BJ (cell line): ENCODE measurements at regions not wholly inside any gene's neighbourhood (a gene's known extent, or its start where the extent isn't known, plus 50 kb on each side); places are given as distances from the start of the nearest gene placed in this dataset.

Experiments
- CTCF ChIA-PET: fragments of 350-600 bp; formaldehyde crosslinking; extraction: SDS; loops from one replicate; lab custom pipeline; 2021; ENCODE audit warnings: antibody characterized with exemption, inconsistent platforms; lab: Yijun Ruan, JAX
- POLR2A ChIA-PET: fragments of 300-600 bp; sonication (Branson Sonifier 250); formaldehyde crosslinking; extraction: SDS; loops from one replicate; lab custom pipeline; 2021; ENCODE audit warnings: antibody characterized with exemption; lab: Charles Lee
- DNase-seq: peaks from one replicate; pipeline ENCODE4 v3.0.0-alpha.2; 2011; ENCODE audit warnings: low read depth
- H3K27me3 ChIP-seq: 2 replicates; pipeline ENCODE4 v1.6.0; 2011; ENCODE audit warnings: low read length; ENCODE audit not compliant: control insufficient read depth, insufficient read depth
- H3K36me3 ChIP-seq: 2 replicates; pipeline ENCODE4 v1.5.1; 2011; ENCODE audit warnings: low read length; ENCODE audit not compliant: control insufficient read depth, insufficient read depth
- H3K4me3 ChIP-seq: 2 replicates; pipeline ENCODE4 v1.5.1; 2011; ENCODE audit warnings: low read depth, mild to moderate bottlenecking, control low read depth, low read length
- CTCF ChIP-seq: IDR thresholded peaks from 2 replicates; pipeline ENCODE4 v1.5.1; 2011; ENCODE audit warnings: low read depth, mild to moderate bottlenecking, control low read depth, inconsistent platforms, low read length, moderate library complexity; ENCODE audit not compliant: insufficient read depth

- no peak for DNase-seq
- CTCF ChIA-PET = interaction anchor here (1.5 kb wide), 1 partner anchor 42 kb away, joined by 5 read pairs; no protein-coding TSS in a partner anchor
- Histone ChIP-seq H3K4me3 (no peak overlapping the region), H3K27me3 (no peaks in the 10 kb centered on the region), H3K36me3 (no peaks in the 10 kb centered on the region)
- TF ChIP-seq CTCF = no peak
- POLR2A ChIA-PET = no interaction called here
Observed at GRCh38 chr12:13576935-13577500, 380.5 kb downstream of the EMP1 start.

GRCh38 chr12:13573698-13574321 is 377.3 kb downstream of the EMP1 start:
- Histone ChIP-seq H3K36me3 (no peaks in the 10 kb centered on the region), H3K27me3 (no peaks in the 10 kb centered on the region), H3K4me3 (no peak overlapping the region)
- no peak for TF ChIP-seq CTCF
- peak; percentile 41 for DNase-seq
- CTCF ChIA-PET = interaction anchor here (1.8 to 2.5 kb wide), 2 partner anchors 18 to 39 kb away, joined by 3 to 8 read pairs; no protein-coding TSS in a partner anchor
- POLR2A ChIA-PET = no interaction called here

- Histone ChIP-seq H3K4me3 (no peak overlapping the region), H3K27me3 (no peaks in the 10 kb centered on the region), H3K36me3 (no peaks in the 10 kb centered on the region)
- no peak for DNase-seq
- TF ChIP-seq CTCF = no peak
- CTCF ChIA-PET = no interaction called here
- POLR2A ChIA-PET = no interaction called here
Observed at GRCh38 chr12:13571035-13571434, 374.5 kb downstream of the EMP1 start.

GRCh38 chr12:13570005-13570694 is 373.6 kb downstream of the EMP1 start:
- no peak overlapping the region for H3K4me3 ChIP-seq
- H3K36me3 ChIP-seq = no peaks in the 10 kb centered on the region
- ChIA-PET POLR2A (no interaction called here), CTCF (no interaction called here)
- no peak for DNase-seq
- H3K27me3 ChIP-seq = no peaks in the 10 kb centered on the region
- TF ChIP-seq CTCF = no peak

DNA sequence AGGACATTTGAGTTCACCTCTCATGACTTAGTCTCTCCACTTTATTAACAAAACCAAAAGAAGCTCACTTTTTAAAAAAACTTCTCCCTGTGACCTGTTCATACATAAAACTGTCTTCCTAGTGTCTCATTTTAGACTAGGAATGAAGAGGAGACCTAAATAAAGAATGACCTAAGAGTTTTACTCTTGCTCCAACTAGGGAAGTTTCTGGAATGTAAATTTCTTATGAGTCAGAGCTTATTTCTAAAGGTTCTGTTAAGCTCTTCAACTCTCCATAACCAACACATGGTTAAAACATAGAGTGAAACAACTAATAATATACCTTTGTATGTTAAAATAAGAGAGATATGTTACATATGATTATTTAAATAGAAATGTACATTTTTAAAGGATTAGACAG is 369.8 kb downstream of the EMP1 start:
- no peak overlapping the region for H3K4me3 ChIP-seq
- no peaks in the 10 kb centered on the region for H3K36me3 ChIP-seq
- H3K27me3 ChIP-seq = no peaks in the 10 kb centered on the region
- POLR2A ChIA-PET = no interaction called here
- DNase-seq = no peak
- no peak for TF ChIP-seq CTCF
- CTCF ChIA-PET = no interaction called here
